Sigmoid colon (tissue), 6 donors: ENCODE measurements at regions not wholly inside any gene's neighbourhood (a gene's known extent, or its start where the extent isn't known, plus 50 kb on each side); places are given as distances from the start of the nearest gene placed in this dataset.

Experiments used
- DNase-seq: peaks from one replicate; pipeline ENCODE4 v3.0.0-alpha.2; 2019
- H3K27ac ChIP-seq, 4 donors: fragments of 200-600 bp; sonication (generic); one replicate each; pipeline ENCODE4 v1.5.1; 2016 to 2019; ENCODE audit warnings: mild to moderate bottlenecking in 1 of 4
- H3K27me3 ChIP-seq, 3 donors: fragments of 200-600 bp; sonication (generic); one replicate each; pipeline ENCODE4 v1.5.1; 2019; ENCODE audit warnings: mild to moderate bottlenecking in 1 of 3
- H3K36me3 ChIP-seq, 4 donors: fragments of 200-600 bp; sonication (generic); one replicate each; pipeline ENCODE4 v1.5.1; 2016 to 2019
- H3K4me1 ChIP-seq, 4 donors: fragments of 200-600 bp; sonication (generic); one replicate each; pipeline ENCODE4 v1.5.1; 2017 to 2019
- H3K4me3 ChIP-seq, 4 donors: fragments of 200-600 bp; sonication (generic); one replicate each; pipeline ENCODE4 v1.5.1; 2017 to 2019; ENCODE audit warnings: mild to moderate bottlenecking in 2 of 4, moderate library complexity in 1 of 4
- H3K9me3 ChIP-seq, 4 donors: fragments of 200-600 bp in 3 of 4; sonication (generic) in 3 of 4; one replicate each; pipeline versions ENCODE4 v1.5.1 to v1.6.1; 2013 to 2019
- EP300 ChIP-seq, 4 donors: sonication (generic); formaldehyde crosslinking; IDR thresholded peaks; one replicate each; pipeline ENCODE4 v1.6.1; 2017; ENCODE audit warnings: antibody characterized with exemption in 4 of 4
- POLR2A ChIP-seq, 2 donors: fragments of 450-650 bp; IDR thresholded peaks; one replicate each; pipeline ENCODE4 v1.6.1; 2016; ENCODE audit warnings: antibody characterized with exemption in 2 of 2, mild to moderate bottlenecking in 2 of 2, moderate library complexity in 2 of 2
- POLR2AphosphoS5 ChIP-seq, 4 donors: sonication (generic); formaldehyde crosslinking; IDR thresholded peaks; one replicate each; pipeline ENCODE4 v1.6.1; 2017; ENCODE audit warnings: antibody characterized with exemption in 4 of 4
- WGBS, 2 donors: extraction: QIAGEN DNeasy Blood & Tissue Kit; methylation state at CpG; one replicate each; pipeline ENCODE4 v1.1.7; 2013; 5-methylcytosine and 5-hydroxymethylcytosine counted together
- intact Hi-C: fragments of 100-400 bp; cut with DNase I; formaldehyde crosslinking; loops from one replicate; pipeline ENCODE4 v1.15.1; 2023
- TF ChIP-seq, protein P1 (sequence below), 4 experiments: fragments of 450-650 bp in 3 of 4; fragments of 200-600 bp in 1 of 4; IDR thresholded peaks; one replicate each; pipeline ENCODE4 v1.5.1; 2016 to 2019; ENCODE audit warnings: antibody characterized with exemption in 4 of 4, mild to moderate bottlenecking in 3 of 4, moderate library complexity in 2 of 4
- donor health status: healthy with polysubstance abuse.
- donor health status: healthy.

DNA sequence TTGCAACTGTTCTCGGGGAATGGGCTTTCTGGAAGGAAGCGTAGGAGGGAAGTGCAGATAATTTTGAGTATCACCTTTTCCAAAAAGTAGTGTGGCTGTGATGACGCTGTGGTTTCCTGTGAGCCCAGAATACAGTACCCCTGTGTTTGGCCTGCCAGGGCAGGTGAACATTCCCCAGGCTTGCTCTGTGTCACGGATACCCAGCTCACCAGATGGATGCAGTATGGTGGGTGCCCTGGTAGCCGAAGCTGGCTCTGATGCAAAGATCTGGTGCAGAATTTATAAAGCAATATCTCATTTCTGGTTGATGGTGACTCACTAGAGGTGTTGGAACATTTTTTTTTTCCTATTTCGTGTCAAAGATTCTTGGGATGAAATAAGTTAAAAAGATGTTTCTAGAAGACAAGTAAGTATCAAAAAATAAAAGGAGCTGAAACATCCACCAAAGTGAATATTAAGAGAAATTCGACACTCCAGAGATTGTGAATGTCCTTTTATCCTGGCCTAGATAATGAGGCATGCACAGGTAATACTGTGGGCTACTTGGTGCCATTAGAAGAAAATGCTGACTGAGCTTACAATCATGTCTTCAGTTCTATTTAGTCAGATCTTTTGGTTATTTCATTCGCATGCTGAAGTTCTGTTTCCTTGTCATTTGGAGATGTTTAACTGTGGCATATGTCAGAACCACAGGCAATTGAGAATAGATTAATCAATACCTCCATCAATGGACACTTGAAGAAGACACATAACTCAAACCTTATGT, 200.1 kb downstream of the GADD45G start:
- intact Hi-C loops: no loop called here
- WGBS, 2 donors: 80 to 83% methylated on average over 8 of the region's 8 CpGs
- Histone ChIP-seq H3K27me3 (no peaks in the 10 kb centered on the region), H3K4me3 (no peak overlapping the region), H3K36me3 (no peaks in the 10 kb centered on the region), H3K27ac (no peak overlapping the region), H3K9me3 (no peaks in the 10 kb centered on the region), H3K4me1 (peaks cover 0 to 15% (median 12%) of the 10 kb centered on the region in 4 donors)
- TF ChIP-seq POLR2A (IDR thresholded peaks at IDR 0.05) (no peak), EP300 (IDR thresholded peaks at IDR 0.05) (no peak)
- TF ChIP-seq, protein P1, sequence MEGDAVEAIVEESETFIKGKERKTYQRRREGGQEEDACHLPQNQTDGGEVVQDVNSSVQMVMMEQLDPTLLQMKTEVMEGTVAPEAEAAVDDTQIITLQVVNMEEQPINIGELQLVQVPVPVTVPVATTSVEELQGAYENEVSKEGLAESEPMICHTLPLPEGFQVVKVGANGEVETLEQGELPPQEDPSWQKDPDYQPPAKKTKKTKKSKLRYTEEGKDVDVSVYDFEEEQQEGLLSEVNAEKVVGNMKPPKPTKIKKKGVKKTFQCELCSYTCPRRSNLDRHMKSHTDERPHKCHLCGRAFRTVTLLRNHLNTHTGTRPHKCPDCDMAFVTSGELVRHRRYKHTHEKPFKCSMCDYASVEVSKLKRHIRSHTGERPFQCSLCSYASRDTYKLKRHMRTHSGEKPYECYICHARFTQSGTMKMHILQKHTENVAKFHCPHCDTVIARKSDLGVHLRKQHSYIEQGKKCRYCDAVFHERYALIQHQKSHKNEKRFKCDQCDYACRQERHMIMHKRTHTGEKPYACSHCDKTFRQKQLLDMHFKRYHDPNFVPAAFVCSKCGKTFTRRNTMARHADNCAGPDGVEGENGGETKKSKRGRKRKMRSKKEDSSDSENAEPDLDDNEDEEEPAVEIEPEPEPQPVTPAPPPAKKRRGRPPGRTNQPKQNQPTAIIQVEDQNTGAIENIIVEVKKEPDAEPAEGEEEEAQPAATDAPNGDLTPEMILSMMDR (IDR thresholded peaks at IDR 0.05): no peak
- no peak for DNase-seq

DNA sequence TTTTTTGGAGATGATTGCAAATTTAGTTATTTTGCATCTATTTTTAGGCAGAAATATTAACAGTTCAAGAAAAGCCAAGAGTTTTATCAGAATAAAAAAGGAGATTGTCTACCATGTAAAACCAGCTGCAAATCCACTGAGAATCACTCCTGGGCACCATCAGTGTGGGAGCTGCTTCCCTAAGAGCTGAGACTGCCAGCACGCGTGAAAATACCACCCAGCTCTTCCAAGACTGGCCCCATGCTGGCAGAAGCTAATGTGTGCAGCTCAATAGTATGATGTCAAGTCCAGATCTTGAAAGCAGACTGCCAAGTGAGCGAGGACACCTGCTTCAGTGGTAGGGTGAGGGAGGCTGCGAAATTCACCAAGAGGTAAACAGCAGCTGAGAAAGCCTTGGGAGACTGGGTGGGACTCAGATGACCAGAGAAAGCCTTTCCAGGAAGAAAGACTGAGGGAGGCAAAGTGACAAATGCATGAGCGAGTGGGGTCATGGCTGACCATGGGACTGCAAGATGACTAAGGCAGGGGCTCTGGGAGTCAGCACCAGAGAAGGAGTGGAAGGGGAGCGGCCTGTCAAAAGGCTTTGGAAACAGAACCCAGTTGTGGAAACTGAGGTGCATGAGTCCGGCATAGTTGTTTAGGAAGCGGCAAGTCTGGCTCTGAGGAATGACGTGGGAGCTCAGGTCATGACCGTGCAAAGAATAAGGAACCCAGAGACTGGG, 200.9 kb downstream of the GADD45G start:
- intact Hi-C loops: no loop called here
- TF ChIP-seq EP300 (IDR thresholded peaks at IDR 0.05) (no peak), POLR2AphosphoS5 (IDR thresholded peaks at IDR 0.05) (no peak), POLR2A (IDR thresholded peaks at IDR 0.05) (no peak)
- TF ChIP-seq, protein P1 (IDR thresholded peaks at IDR 0.05): no peak
- H3K9me3 ChIP-seq: no peaks in the 10 kb centered on the region
- H3K4me1 ChIP-seq: peaks cover 0 to 23% (median 20%) of the 10 kb centered on the region in 4 donors
- DNase-seq: no peak
- no peak overlapping the region for H3K4me3 ChIP-seq
- 87 to 91% methylated on average over 10 of the region's 10 CpGs for WGBS, 2 donors
- H3K36me3 ChIP-seq: no peaks in the 10 kb centered on the region
- no peaks in the 10 kb centered on the region for H3K27me3 ChIP-seq
- H3K27ac ChIP-seq: no peak overlapping the region

DNA sequence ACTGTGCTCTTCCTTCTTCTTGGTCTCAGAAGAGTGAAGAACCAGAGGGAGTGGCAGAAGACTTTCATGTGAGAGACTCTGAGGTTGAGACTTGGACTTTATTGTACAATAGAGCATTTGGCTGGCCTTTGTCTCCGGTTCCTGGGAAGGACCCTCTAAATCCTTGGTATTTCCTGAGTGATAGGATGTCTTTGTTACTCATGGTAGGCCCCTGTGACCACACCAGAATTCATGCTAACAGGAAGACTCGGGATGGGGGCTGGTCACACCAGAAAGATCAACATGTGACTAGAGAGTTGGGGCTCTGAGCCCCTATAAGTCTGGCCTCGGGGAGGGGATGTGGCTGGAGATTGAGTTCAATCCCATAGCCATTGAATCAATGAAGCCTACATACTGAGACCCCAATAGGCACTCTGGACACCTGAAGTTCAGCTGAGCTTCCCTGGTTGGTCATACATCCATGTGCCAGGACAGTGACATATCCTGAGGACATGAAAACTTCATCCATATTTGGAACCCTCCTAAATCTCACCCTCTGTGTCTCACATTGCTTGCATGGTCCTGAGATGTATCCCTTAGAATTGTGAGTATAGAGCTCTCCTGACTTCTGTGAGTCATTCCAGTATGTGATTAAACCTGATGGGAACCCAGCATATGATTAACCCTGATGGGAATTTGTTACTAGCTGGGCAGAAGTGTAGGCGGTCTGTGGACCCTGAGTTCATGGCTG, 201.7 kb downstream of the GADD45G start:
- WGBS, 2 donors: 90 to 94% methylated on average over 4 of the region's 4 CpGs
- DNase-seq: no peak
- H3K9me3 ChIP-seq: no peaks in the 10 kb centered on the region
- intact Hi-C loops: no loop called here
- TF ChIP-seq, protein P1 (IDR thresholded peaks at IDR 0.05): no peak
- TF ChIP-seq EP300 (IDR thresholded peaks at IDR 0.05): no peak
- no peak for TF ChIP-seq POLR2AphosphoS5 (IDR thresholded peaks at IDR 0.05)
- TF ChIP-seq POLR2A (IDR thresholded peaks at IDR 0.05): no peak
- no peaks in the 10 kb centered on the region for H3K36me3 ChIP-seq
- H3K4me3 ChIP-seq: no peak overlapping the region
- peaks cover 0 to 27% (median 21%) of the 10 kb centered on the region in 4 donors for H3K4me1 ChIP-seq
- no peaks in the 10 kb centered on the region for H3K27me3 ChIP-seq
- no peak overlapping the region for H3K27ac ChIP-seq

DNA sequence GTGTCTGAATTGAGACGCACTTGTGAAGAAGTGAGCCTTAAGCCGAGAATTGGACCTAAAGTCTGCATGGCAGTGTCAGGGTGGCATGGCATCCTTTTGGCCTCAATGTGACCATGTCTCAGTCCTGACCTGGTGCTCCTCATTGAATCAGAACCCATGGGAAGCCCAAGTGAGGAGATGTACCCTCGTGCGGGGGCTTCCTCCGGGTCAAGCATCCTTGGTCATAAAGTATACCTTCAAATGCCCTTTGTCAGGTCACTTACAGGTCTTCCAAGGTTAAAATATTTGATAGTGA, 202.2 kb downstream of the GADD45G start:
- no peaks in the 10 kb centered on the region for H3K27me3 ChIP-seq
- peaks cover 0 to 26% (median 20%) of the 10 kb centered on the region in 4 donors for H3K4me1 ChIP-seq
- TF ChIP-seq POLR2AphosphoS5 (IDR thresholded peaks at IDR 0.05): no peak
- no peak for TF ChIP-seq POLR2A (IDR thresholded peaks at IDR 0.05)
- TF ChIP-seq, protein P1 (IDR thresholded peaks at IDR 0.05): no peak
- TF ChIP-seq EP300 (IDR thresholded peaks at IDR 0.05): no peak
- H3K9me3 ChIP-seq: no peaks in the 10 kb centered on the region
- intact Hi-C loops: no loop called here
- H3K4me3 ChIP-seq: no peak overlapping the region
- no peaks in the 10 kb centered on the region for H3K36me3 ChIP-seq
- DNase-seq: no peak
- 93% methylated on average over 5 of the region's 5 CpGs for WGBS, 2 donors
- H3K27ac ChIP-seq: no peak overlapping the region
